H9 (cell line): ENCODE measurements at regions not wholly inside any gene's neighbourhood (a gene's known extent, or its start where the extent isn't known, plus 50 kb on each side); places are given as distances from the start of the nearest gene placed in this dataset.

ENCODE experiments used
- DNase-seq: peaks from one replicate; pipeline ENCODE4 v3.0.0-alpha.2; 2017
- H2AFZ ChIP-seq: one replicate; pipeline ENCODE4 v1.6.1; 2013; ENCODE audit warnings: mild to moderate bottlenecking, low read length, control low read depth, moderate library complexity
- H2AK5ac ChIP-seq: 2 replicates; pipeline ENCODE4 v1.6.1; 2013; ENCODE audit warnings: low read length, control low read depth, mixed read lengths; ENCODE audit not compliant: insufficient read length
- H2BK120ac ChIP-seq: one replicate; pipeline ENCODE4 v1.6.1; 2013; ENCODE audit warnings: low read depth, mild to moderate bottlenecking, low read length, control low read depth, inconsistent platforms; ENCODE audit not compliant: poor library complexity, severe bottlenecking
- H2BK12ac ChIP-seq: 2 replicates; pipeline ENCODE4 v1.6.1; 2013; ENCODE audit warnings: low read length, control low read depth, mixed read lengths, low read depth; ENCODE audit not compliant: insufficient read length
- H2BK15ac ChIP-seq: 2 replicates; pipeline ENCODE4 v1.6.1; 2013; ENCODE audit warnings: low read depth, low read length, control low read depth
- H2BK20ac ChIP-seq: one replicate; pipeline ENCODE4 v1.6.1; 2013; ENCODE audit warnings: low read depth, mild to moderate bottlenecking, low read length, control low read depth, inconsistent platforms; ENCODE audit not compliant: poor library complexity, severe bottlenecking
- H2BK5ac ChIP-seq: 2 replicates; pipeline ENCODE4 v1.6.1; 2013; ENCODE audit warnings: low read length, control low read depth, mixed read lengths; ENCODE audit not compliant: insufficient read length
- H3K14ac ChIP-seq: 2 replicates; pipeline ENCODE4 v1.6.1; 2013; ENCODE audit warnings: low read length, control low read depth; ENCODE audit not compliant: insufficient read depth
- H3K18ac ChIP-seq: 2 replicates; pipeline ENCODE4 v1.6.1; 2013; ENCODE audit warnings: low read depth, mild to moderate bottlenecking, mixed read lengths, low read length, control low read depth; ENCODE audit not compliant: insufficient read length
- H3K23ac ChIP-seq: 2 replicates; pipeline ENCODE4 v1.6.1; 2013; ENCODE audit warnings: low read length, control low read depth, mixed read lengths, low read depth; ENCODE audit not compliant: insufficient read length
- H3K23me2 ChIP-seq: 2 replicates; pipeline ENCODE4 v1.6.1; 2013; ENCODE audit warnings: low read depth, mild to moderate bottlenecking, mixed read lengths, low read length, control low read depth; ENCODE audit not compliant: insufficient read length, poor library complexity, severe bottlenecking
- H3K27ac ChIP-seq: 2 replicates; pipeline ENCODE4 v1.5.1; 2013; ENCODE audit warnings: low read length, control low read depth, mixed read lengths, low read depth; ENCODE audit not compliant: insufficient read length
- H3K27me3 ChIP-seq: 2 replicates; pipeline ENCODE4 v1.6.1; 2013; ENCODE audit warnings: low read length, control low read depth, inconsistent platforms; ENCODE audit not compliant: insufficient read depth
- H3K4ac ChIP-seq: 2 replicates; pipeline ENCODE4 v1.6.1; 2013; ENCODE audit warnings: low read depth, mild to moderate bottlenecking, control low read depth, inconsistent platforms, low read length, moderate library complexity
- H3K4me1 ChIP-seq: 2 replicates; pipeline ENCODE4 v1.6.1; 2013; ENCODE audit warnings: low read length, control low read depth, inconsistent platforms; ENCODE audit not compliant: insufficient read depth
- H3K4me2 ChIP-seq: 2 replicates; pipeline ENCODE4 v1.6.1; 2013; ENCODE audit warnings: low read length, control low read depth, mixed read lengths; ENCODE audit not compliant: insufficient read length, insufficient read depth
- H3K56ac ChIP-seq: 2 replicates; pipeline ENCODE4 v1.6.1; 2013; ENCODE audit warnings: low read depth, mild to moderate bottlenecking, mixed read lengths, low read length, control low read depth; ENCODE audit not compliant: insufficient read length
- H3K79me1 ChIP-seq: 2 replicates; pipeline ENCODE4 v1.6.1; 2013; ENCODE audit warnings: low read depth, mild to moderate bottlenecking, moderate library complexity, low read length, control low read depth, inconsistent platforms; ENCODE audit not compliant: insufficient read depth, poor library complexity, severe bottlenecking
- H3K79me2 ChIP-seq: 2 replicates; pipeline ENCODE4 v1.6.1; 2013; ENCODE audit warnings: low read length, control low read depth, inconsistent platforms; ENCODE audit not compliant: insufficient read depth
- H3K9ac ChIP-seq: 2 replicates; pipeline ENCODE4 v1.6.1; 2013; ENCODE audit warnings: low read length, control low read depth, mixed read lengths; ENCODE audit not compliant: insufficient read length; ENCODE audit errors: extremely low read depth
- H3K9me3 ChIP-seq: one replicate; pipeline ENCODE4 v1.6.1; 2013; ENCODE audit warnings: low read depth, low read length, inconsistent platforms; ENCODE audit not compliant: control insufficient read depth
- H3T11ph ChIP-seq: one replicate; pipeline ENCODE4 v1.6.1; 2013; ENCODE audit warnings: mild to moderate bottlenecking, low read length, control low read depth, inconsistent platforms
- H4K20me1 ChIP-seq: one replicate; pipeline ENCODE4 v1.6.1; 2013; ENCODE audit not compliant: control insufficient read depth, insufficient read length, insufficient read depth
- H4K5ac ChIP-seq: 2 replicates; pipeline ENCODE4 v1.6.1; 2013; ENCODE audit warnings: low read depth, mild to moderate bottlenecking, mixed read lengths, low read length, control low read depth; ENCODE audit not compliant: insufficient read length
- H4K8ac ChIP-seq: replicated peaks from 2 replicates; pipeline ENCODE4 v1.6.1; 2013; ENCODE audit warnings: low read length, control low read depth, mixed read lengths, low read depth; ENCODE audit not compliant: insufficient read length
- H4K91ac ChIP-seq: 2 replicates; pipeline ENCODE4 v1.6.1; 2013; ENCODE audit warnings: low read depth, mild to moderate bottlenecking, moderate library complexity, mixed read lengths, low read length, control low read depth; ENCODE audit not compliant: insufficient read length
- H3K27ac Mint-ChIP-seq, 3 experiments: 2 replicates in 2 of 3; 3 replicates in 1 of 3; pipeline ENCODE4 v1.8.0; 2020 to 2021; ENCODE audit warnings: mixed read lengths in 3 of 3, mild to moderate bottlenecking in 1 of 3, moderate library complexity in 1 of 3
- H3K27me3 Mint-ChIP-seq: 2 replicates; pipeline ENCODE4 v1.8.0; 2021; ENCODE audit warnings: low read depth, mild to moderate bottlenecking, moderate library complexity, mixed read lengths
- H3K36me3 Mint-ChIP-seq, 3 experiments: 2 replicates in 2 of 3; 3 replicates in 1 of 3; pipeline ENCODE4 v1.8.0; 2020 to 2021; ENCODE audit warnings: low read depth in 3 of 3, mixed read lengths in 3 of 3; ENCODE audit not compliant: insufficient read depth in 1 of 3
- H3K4me1 Mint-ChIP-seq, 2 experiments: 2 replicates each; pipeline ENCODE4 v1.8.0; 2020; ENCODE audit warnings: mixed read lengths in 2 of 2
- H3K4me3 Mint-ChIP-seq, 2 experiments: 2 replicates in 1 of 2; 3 replicates in 1 of 2; pipeline ENCODE4 v1.8.0; 2020 to 2021; ENCODE audit warnings: mild to moderate bottlenecking in 2 of 2, mixed read lengths in 2 of 2, moderate library complexity in 1 of 2
- H3K9me3 Mint-ChIP-seq, 2 experiments: 2 replicates in 1 of 2; 3 replicates in 1 of 2; pipeline ENCODE4 v1.8.0; 2020; ENCODE audit warnings: mild to moderate bottlenecking in 2 of 2, mixed read lengths in 2 of 2, moderate library complexity in 1 of 2
- WGBS: extraction: QIAGEN DNeasy Blood & Tissue Kit; methylation state at CpG from one replicate; pipeline ENCODE4 v1.1.7; 2013; ENCODE audit warnings: missing lambda C conversion rate, low lambda C conversion rate, mixed read lengths; ENCODE audit not compliant: insufficient read length; ENCODE audit errors: extremely low coverage; 5-methylcytosine and 5-hydroxymethylcytosine counted together
- TF ChIP-seq, protein P1 (sequence below): fragments of 200-600 bp; sonication (generic); conservative IDR thresholded peaks from 3 replicates; pipeline ENCODE4 v1.8.0; 2021; ENCODE audit warnings: antibody characterized with exemption, mild to moderate bottlenecking

DNA sequence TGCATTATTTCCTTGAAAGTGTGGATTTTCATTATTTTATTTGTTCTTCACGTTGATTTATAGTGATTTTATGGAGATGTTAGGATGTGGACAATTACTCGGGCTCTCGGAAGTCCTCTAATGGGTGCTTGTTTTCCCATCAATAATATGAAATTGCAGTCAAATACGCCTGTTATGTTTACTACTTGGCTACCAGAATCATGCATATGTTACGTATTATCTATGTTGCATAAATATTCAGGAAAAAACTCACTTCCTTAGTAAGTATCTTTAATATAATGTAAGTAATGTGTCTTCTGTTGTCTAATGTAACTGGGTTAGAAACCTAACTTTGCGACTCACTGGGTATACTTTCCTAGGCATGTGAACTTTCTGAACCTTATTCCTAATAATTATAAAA lies 823.4 kb upstream of the CHORDC1 start:
- Mint-ChIP-seq H3K4me3 (no peak overlapping the region), H3K9me3 (no peaks in the 10 kb centered on the region), H3K27me3 (no peaks in the 10 kb centered on the region), H3K36me3 (no peaks in the 10 kb centered on the region), H3K4me1 (peaks cover 5 to 6% of the 10 kb centered on the region in 2 experiments; a peak in 3 of 4 replicates), H3K27ac (no peak overlapping the region)
- no peak overlapping the region for H2AK5ac ChIP-seq
- no peak overlapping the region for H2BK120ac ChIP-seq
- no peaks in the 10 kb centered on the region for H3K4me1 ChIP-seq
- no peak for DNase-seq
- H2BK12ac ChIP-seq = no peak overlapping the region
- no peaks in the 10 kb centered on the region for H3K27me3 ChIP-seq
- no peaks in the 10 kb centered on the region for H3K9me3 ChIP-seq
- H2AFZ ChIP-seq = no peak overlapping the region
- no peak overlapping the region for H3K4ac ChIP-seq
- no peak overlapping the region for H4K5ac ChIP-seq
- no peak overlapping the region for H3K4me2 ChIP-seq
- H3T11ph ChIP-seq = no peak overlapping the region
- no peak overlapping the region for H4K91ac ChIP-seq
- H3K18ac ChIP-seq = no peak overlapping the region
- H3K23me2 ChIP-seq = no peaks in the 10 kb centered on the region
- H3K56ac ChIP-seq = no peak overlapping the region
- H2BK15ac ChIP-seq = no peak overlapping the region
- H4K8ac ChIP-seq = no peak overlapping the region
- TF ChIP-seq, protein P1, sequence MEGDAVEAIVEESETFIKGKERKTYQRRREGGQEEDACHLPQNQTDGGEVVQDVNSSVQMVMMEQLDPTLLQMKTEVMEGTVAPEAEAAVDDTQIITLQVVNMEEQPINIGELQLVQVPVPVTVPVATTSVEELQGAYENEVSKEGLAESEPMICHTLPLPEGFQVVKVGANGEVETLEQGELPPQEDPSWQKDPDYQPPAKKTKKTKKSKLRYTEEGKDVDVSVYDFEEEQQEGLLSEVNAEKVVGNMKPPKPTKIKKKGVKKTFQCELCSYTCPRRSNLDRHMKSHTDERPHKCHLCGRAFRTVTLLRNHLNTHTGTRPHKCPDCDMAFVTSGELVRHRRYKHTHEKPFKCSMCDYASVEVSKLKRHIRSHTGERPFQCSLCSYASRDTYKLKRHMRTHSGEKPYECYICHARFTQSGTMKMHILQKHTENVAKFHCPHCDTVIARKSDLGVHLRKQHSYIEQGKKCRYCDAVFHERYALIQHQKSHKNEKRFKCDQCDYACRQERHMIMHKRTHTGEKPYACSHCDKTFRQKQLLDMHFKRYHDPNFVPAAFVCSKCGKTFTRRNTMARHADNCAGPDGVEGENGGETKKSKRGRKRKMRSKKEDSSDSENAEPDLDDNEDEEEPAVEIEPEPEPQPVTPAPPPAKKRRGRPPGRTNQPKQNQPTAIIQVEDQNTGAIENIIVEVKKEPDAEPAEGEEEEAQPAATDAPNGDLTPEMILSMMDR = no peak
- no peak overlapping the region for H3K27ac ChIP-seq
- no peak overlapping the region for H3K23ac ChIP-seq
- no peak overlapping the region for H3K9ac ChIP-seq
- H3K79me1 ChIP-seq = no peaks in the 10 kb centered on the region
- no peaks in the 10 kb centered on the region for H4K20me1 ChIP-seq
- H2BK20ac ChIP-seq = no peak overlapping the region
- H3K79me2 ChIP-seq = no peaks in the 10 kb centered on the region
- WGBS = no CpG with 5 or more reads among the region's 6 CpGs
- H2BK5ac ChIP-seq = no peak overlapping the region
- H3K14ac ChIP-seq = no peak overlapping the region
